ENCODE measurements at regions not wholly inside any gene's neighbourhood (a gene's known extent, or its start where the extent isn't known, plus 50 kb on each side); places are given as distances from the start of the nearest gene placed in this dataset.
"Not testable (repeated sequence)": the region's sequence is repeated elsewhere in the genome, so short reads cannot be mapped to it uniquely, and the experiment has no call there.

GRCh38 chr10:52950578-52950977, 178.0 kb upstream of the MBL2 start:
- DNase-seq = no peak

GRCh38 chr10:52949899-52950298, 177.3 kb upstream of the MBL2 start:
- DNase-seq = no peak

GRCh38 chr10:52946486-52946885, 173.9 kb upstream of the MBL2 start:
- no peak for DNase-seq

- not testable (repeated sequence) for DNase-seq
Measured at GRCh38 chr10:52945521-52945920, 172.9 kb upstream of the MBL2 start.

- DNase-seq = peak; percentile 9
Measured at GRCh38 chr10:52940921-52941320, 168.3 kb upstream of the MBL2 start.

GRCh38 chr10:52939894-52940293, 167.3 kb upstream of the MBL2 start:
- no peak for DNase-seq

- DNase-seq = no peak
Measured at GRCh38 chr10:52933748-52934147, 161.2 kb upstream of the MBL2 start.

GRCh38 chr10:52927678-52928077, 155.1 kb upstream of the MBL2 start:
- no peak for DNase-seq

- no peak for DNase-seq
Measured at GRCh38 chr10:52923520-52923919, 150.9 kb upstream of the MBL2 start.

GRCh38 chr10:52918714-52919305, 146.2 kb upstream of the MBL2 start:
- no peak for DNase-seq

GRCh38 chr10:52915391-52915790, 142.8 kb upstream of the MBL2 start:
- no peak for DNase-seq

- no peak for DNase-seq
Measured at GRCh38 chr10:52911163-52911562, 138.6 kb upstream of the MBL2 start.

- no peak for DNase-seq
Measured at GRCh38 chr10:52908478-52908877, 135.9 kb upstream of the MBL2 start.

- no peak for DNase-seq
Measured at GRCh38 chr10:52906046-52906445, 133.5 kb upstream of the MBL2 start.

- no peak for DNase-seq
Measured at GRCh38 chr10:52903397-52903938, 130.9 kb upstream of the MBL2 start.

- DNase-seq = no peak
Measured at GRCh38 chr10:52900593-52900992, 128.0 kb upstream of the MBL2 start.

GRCh38 chr10:52897162-52897561, 124.6 kb upstream of the MBL2 start:
- no peak for DNase-seq

- no peak for DNase-seq
Measured at GRCh38 chr10:52895059-52895458, 122.5 kb upstream of the MBL2 start.

GRCh38 chr10:52890281-52890680, 117.7 kb upstream of the MBL2 start:
- no peak for DNase-seq

- no peak for DNase-seq
Measured at GRCh38 chr10:52889611-52890010, 117.0 kb upstream of the MBL2 start.

- DNase-seq = peak; percentile 37
Measured at GRCh38 chr10:52883996-52884871, 111.7 kb upstream of the MBL2 start.

- no peak for DNase-seq
Measured at GRCh38 chr10:52879091-52879807, 106.7 kb upstream of the MBL2 start.

- DNase-seq = no peak
Measured at GRCh38 chr10:52877451-52877850, 104.9 kb upstream of the MBL2 start.
